ENCODE measurements at regions not wholly inside any gene's neighbourhood (a gene's known extent, or its start where the extent isn't known, plus 50 kb on each side); places are given as distances from the start of the nearest gene placed in this dataset.

GRCh38 chr3:28109829-28110228 lies 131.6 kb upstream of the CMC1 start:
- no peak for DNase-seq

GRCh38 chr3:28110869-28111268 lies 130.6 kb upstream of the CMC1 start:
- DNase-seq, result no peak

- DNase-seq, result no peak
These were observed 126.5 kb upstream of the CMC1 start for GRCh38 chr3:28114893-28115292.

- no peak for DNase-seq
These were observed 126.1 kb upstream of the CMC1 start for GRCh38 chr3:28115316-28115715.

- DNase-seq, result no peak
These were observed 123.8 kb upstream of the CMC1 start for GRCh38 chr3:28117598-28117997.

- DNase-seq, result no peak
These were observed 123.3 kb upstream of the CMC1 start for GRCh38 chr3:28118087-28118486.

GRCh38 chr3:28122227-28122626 lies 119.2 kb upstream of the CMC1 start:
- no peak for DNase-seq

GRCh38 chr3:28124882-28125281 lies 116.5 kb upstream of the CMC1 start:
- DNase-seq, result no peak

GRCh38 chr3:28125342-28125741 lies 116.1 kb upstream of the CMC1 start:
- DNase-seq, result no peak

- DNase-seq, result no peak
These were observed 110.6 kb upstream of the CMC1 start for GRCh38 chr3:28130836-28131235.

- no peak for DNase-seq
These were observed 108.5 kb upstream of the CMC1 start for GRCh38 chr3:28132941-28133340.

GRCh38 chr3:28134198-28134597 lies 107.2 kb upstream of the CMC1 start:
- DNase-seq, result no peak

- no peak for DNase-seq
These were observed 106.5 kb upstream of the CMC1 start for GRCh38 chr3:28134792-28135375.

- DNase-seq, result no peak
These were observed 104.7 kb upstream of the CMC1 start for GRCh38 chr3:28136607-28137216.

- no peak for DNase-seq
These were observed 103.3 kb upstream of the CMC1 start for GRCh38 chr3:28138043-28138610.

GRCh38 chr3:28139288-28139687 lies 102.1 kb upstream of the CMC1 start:
- DNase-seq, result no peak

GRCh38 chr3:28139967-28140634 lies 101.3 kb upstream of the CMC1 start:
- DNase-seq, result no peak

- no peak for DNase-seq
These were observed 100.8 kb upstream of the CMC1 start for GRCh38 chr3:28140664-28141063.

- DNase-seq, result no peak
These were observed 91.5 kb upstream of the CMC1 start for GRCh38 chr3:28149960-28150359.

- no peak for DNase-seq
These were observed 90.8 kb upstream of the CMC1 start for GRCh38 chr3:28150465-28151206.

- no peak for DNase-seq
These were observed 90.2 kb upstream of the CMC1 start for GRCh38 chr3:28151207-28151550.

GRCh38 chr3:28151608-28152228 lies 89.7 kb upstream of the CMC1 start:
- no peak for DNase-seq

GRCh38 chr3:28155631-28156030 lies 85.8 kb upstream of the CMC1 start:
- no peak for DNase-seq

All from AML-193 (cell line).